SH-SY5Y (cell line): ENCODE measurements at regions not wholly inside any gene's neighbourhood (a gene's known extent, or its start where the extent isn't known, plus 50 kb on each side); places are given as distances from the start of the nearest gene placed in this dataset.

Experiments
- GATA2 ChIP-seq: IDR thresholded peaks from 2 replicates; pipeline ENCODE4 v1.6.1; 2011; ENCODE audit warnings: mild to moderate bottlenecking, low read depth, low read length
- GATA3 ChIP-seq: IDR thresholded peaks from 2 replicates; pipeline ENCODE4 v1.6.1; 2011; ENCODE audit warnings: low read depth, mild to moderate bottlenecking, low read length, moderate library complexity

- TF ChIP-seq GATA2, result no peak
- no peak for TF ChIP-seq GATA3
Measured at GRCh38 chr3:159904455-159904854, 84.2 kb upstream of the IL12A start.
